ENCODE measurements at regions not wholly inside any gene's neighbourhood (a gene's known extent, or its start where the extent isn't known, plus 50 kb on each side); places are given as distances from the start of the nearest gene placed in this dataset.
A peak's percentile ranks its signal among the peaks of the same experiment; 100 is the strongest.

DNA sequence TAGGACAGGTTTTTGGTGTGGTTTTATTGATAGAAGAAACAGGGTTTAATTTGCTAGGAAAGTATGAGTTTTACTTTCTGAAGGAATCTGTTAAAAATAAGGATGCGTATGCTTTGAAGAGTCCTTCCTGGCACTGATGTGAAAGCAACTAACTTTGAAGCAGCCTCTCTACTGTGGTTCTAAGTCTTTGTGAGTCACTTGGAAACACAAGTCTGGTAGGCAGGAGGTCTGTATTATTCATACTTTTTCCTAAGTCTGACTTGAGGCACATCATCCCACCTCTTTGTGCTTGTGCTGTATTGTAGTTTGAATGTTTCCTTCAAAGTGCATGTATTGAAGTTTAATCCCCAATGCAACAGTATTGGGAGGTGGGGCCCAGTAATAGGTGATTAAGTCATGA is 129.0 kb downstream of the TAF11L14 start:
- DNase-seq: no peak

DNA sequence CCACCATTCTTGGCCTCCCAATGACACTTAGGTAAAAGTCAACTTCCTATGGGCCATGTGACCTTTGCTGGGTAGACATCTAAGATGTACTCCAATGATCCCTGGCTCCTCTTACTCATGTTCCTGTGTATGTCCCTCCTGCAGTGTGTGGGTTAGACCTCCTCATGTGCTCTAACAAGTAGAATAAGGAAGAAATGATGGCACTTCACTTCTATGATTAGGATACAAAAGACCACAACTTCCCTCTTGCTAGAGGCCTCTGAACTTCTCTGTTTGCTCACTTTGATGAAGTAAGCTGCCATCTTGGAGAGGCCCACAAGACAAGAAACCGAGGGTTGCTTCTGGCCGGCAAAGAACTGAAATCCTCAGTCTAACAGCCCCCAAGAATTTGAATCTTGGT is 131.8 kb downstream of the TAF11L14 start:
- peak; percentile 5 for DNase-seq

DNA sequence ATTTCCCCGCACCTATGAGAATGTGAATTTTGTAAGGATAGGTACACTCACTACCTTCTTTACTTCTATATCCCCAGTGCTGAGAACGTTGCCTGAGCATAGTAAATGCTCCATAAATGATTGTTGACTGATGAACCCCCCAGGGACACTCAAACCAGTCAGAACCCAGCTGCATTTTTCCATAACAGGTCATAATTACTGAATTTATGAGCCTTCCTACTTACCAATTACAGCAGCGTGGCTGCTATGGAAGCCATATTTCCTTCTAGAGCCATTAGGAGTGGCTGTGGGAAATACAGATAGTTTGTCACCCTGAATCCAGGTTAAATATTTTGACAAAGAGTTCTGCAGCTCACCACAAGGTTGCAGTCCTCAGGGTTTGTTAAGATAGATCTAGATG is 135.0 kb downstream of the TAF11L14 start:
- DNase-seq: no peak

DNA sequence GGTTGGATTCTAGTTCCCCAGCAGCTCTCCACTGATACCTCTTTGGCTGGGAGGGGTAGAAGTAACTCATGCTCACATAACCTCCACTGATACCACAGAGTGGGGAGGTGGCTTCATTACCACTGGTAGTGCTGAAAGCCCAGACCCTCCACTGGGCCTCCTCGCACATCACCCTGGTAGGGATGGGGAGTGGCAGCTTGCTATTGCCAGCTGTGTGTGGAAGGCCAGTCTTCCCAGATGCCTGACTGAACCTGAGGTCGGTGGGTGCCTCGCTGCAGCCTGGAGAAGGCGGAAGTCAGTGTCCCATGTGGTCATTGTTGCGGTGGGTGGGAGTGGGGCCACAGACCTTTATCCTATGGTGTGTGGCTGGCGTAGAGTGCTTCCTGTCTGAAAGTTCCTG is 138.0 kb downstream of the TAF11L14 start:
- no peak for DNase-seq

DNA sequence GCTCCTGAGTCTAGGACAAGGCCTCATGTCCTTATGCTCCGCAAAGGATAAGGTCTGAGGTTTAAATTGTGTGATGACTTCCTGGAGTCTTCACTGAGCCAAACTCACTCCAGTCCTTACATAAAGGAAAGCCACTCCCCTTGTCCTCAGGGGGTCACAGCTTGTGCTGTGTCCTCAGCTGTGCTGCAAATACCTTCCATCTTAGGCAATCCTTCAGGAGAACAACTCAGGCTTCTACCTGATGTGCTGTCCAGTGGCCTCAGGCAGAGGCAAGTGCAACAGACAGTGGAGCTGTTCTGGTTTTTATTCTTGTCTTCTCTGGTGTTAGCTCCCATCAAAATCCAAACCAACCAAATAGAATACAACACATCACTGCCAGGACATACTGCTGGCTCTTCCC is 151.5 kb downstream of the TAF11L14 start:
- DNase-seq: no peak

DNA sequence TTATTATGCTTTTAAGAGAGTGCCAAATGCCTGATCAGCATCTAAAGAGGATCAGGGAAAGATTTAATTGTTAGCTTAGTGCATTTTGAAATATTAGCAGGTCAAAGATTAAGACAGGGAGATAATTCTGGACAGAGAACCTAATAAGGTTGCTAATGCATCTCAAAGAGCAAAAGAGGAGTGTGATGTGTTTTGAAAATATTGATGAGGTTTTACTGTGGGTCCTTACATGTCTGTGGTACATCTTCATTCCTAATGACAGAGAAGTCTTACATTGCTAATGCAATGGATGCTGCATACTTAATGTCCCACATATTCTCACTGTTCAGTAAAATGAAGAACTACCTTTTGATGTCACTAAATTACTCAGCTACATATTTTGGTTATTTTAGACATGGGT is 154.1 kb downstream of the TAF11L14 start:
- no peak for DNase-seq

DNA sequence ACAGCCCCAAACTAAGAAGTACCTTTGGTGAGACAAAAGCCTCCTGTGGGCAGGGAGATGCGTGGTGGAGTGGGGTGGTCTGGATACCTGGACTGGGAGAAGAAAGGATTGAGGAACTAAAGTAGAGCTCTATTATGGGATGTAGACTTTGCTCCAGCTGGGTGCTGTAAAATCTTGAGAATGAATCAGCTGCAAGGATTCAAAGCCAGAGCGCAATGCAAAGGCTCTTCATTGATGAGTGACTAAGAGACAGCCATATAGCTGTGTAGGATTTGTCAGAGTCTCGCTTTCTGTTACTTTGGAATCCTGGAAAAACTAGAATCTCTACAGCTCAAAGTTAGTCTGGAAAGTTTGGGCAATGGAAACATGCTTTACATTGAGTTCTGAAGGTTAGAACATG is 159.9 kb downstream of the TAF11L14 start:
- DNase-seq: no peak

DNA sequence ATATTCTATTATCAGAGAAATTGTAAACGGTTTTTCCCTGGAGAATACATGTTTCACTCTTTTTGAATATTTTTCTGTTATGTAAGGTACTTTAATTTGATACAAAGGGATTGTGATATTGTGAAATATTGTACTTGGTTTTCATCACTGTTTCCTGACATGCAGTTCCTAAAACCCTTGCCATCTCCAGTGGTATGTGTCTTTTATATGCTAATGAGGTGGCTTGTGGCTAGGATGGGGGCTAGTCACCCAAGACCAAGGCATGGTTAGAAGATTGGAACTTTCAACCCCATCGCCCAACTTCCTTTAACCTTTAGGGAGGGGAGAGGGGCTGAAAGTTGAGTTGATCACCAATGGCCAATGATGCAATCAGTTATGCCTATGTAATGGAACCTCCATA is 160.6 kb downstream of the TAF11L14 start:
- DNase-seq: peak; percentile 67

DNA sequence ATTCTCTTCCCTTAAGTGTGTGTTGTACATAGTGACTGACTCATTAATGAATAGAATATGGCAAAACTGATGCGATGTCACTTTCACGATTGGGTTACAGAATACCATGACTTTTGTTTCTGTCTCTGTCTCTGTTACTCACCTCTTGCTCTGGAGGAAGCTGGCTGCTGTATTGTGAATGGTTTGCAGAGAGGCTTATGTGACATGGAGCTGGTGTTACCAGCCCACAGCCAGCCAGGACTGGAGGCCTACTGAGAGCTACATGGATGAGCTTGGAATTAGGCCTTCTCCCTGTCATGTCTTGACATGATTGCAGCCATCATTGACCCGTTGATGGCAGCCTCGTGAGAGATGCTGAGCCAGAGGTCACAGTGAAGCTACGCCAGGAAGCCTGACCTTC is 161.9 kb downstream of the TAF11L14 start:
- DNase-seq: no peak

DNA sequence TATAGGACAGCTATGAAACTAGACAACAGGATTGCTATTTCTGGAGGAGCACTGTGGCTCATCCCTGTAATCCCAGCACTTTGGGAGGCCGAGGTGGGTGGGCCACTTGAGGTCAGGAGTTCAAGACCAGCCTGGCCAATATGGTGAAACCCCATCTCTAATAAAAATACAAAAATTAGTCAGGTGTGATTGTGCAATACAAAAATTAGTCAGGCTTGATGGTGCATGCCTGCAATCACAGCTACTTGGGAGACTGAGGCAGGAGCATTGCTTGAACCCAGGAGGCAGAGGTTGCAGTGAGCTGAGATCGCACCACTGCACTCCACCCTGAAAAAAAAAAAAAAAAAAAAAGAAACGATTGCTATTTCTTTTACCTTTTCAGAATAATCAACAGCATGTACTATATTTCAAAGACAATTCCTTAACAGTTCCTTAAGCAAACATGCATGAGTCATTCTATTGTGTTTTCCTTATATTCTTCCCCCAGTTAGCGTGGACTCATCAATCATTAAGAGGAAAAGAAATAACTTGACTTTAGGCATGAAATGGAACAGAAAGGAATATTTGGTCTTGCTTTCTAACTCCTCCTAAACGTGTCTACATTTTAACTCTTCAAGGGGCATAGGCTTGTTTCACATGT is 162.6 kb downstream of the TAF11L14 start:
- no peak for DNase-seq

DNA sequence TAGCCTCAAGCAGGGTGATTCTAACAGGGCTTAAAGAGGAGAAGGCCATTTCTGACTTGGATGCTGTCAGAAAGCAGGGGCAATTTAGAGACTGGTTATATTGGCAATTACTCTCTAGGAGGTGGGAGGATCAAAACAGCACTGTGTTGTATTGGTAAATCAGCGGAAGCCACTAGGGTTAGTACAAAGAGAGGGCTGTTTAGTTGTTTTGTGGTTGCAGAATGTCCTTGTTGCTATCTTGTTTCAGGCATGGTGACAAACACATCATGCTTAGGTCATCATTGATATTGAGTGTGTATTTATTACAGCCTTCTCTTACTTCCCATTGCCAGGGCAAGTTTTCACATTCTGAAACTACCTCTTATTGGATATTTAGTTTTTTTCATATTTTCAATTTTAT is 165.3 kb downstream of the TAF11L14 start:
- no peak for DNase-seq

DNA sequence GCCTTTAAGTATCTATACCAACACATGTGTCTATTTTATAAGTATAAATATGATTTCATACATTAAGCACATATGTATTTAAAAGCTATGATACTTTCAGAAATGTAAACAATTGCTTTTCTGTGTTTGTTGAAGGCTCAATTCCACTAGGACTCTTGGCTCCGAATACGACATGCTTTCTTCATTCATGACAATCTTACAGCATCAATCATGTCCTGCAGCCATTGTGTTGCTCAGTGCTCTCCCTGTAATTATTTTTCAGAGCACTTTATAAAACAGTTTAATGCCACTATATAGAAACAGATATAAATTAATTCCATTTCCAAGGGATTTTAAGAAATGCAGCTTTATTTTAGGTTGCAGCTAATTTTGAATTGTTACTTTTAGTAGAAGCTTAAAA is 167.3 kb downstream of the TAF11L14 start:
- no peak for DNase-seq

DNA sequence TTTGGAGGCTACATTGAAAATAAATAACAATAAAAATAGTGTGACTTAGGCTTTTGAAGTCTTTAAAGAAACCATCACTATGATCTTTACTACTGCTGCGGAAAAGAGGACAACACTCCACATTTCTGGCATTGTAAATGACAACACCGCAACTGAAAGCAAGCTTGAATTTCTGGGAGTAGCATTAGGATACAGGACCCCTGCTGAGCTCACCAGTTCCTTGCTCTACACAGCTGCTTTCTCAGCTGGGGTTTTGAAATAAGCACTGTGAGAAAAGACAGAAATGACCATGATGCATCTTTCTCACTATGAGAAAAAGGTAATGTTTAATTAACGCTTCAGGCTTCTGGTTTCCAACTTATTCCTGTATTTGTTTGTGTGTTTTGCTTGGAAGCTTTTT is 168.0 kb downstream of the TAF11L14 start:
- no peak for DNase-seq

DNA sequence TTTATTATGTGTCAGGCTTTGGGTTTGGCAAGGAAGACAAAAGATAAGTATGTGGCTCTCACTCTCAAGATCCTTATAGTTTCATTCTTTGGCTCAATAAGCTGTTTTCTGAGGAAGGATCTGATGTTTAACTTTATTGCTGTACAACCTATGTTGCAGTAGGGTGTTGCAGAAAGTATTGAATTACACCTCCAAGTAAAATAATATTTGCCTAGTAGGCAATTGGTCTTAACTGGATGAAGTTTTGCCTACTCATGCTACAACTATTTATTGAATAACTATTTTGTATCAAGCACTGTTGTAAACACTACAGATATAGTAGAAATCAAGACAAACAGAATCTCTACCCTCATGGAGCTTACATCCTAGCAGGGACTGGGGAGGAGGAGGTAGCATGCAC is 169.7 kb downstream of the TAF11L14 start:
- no peak for DNase-seq

DNA sequence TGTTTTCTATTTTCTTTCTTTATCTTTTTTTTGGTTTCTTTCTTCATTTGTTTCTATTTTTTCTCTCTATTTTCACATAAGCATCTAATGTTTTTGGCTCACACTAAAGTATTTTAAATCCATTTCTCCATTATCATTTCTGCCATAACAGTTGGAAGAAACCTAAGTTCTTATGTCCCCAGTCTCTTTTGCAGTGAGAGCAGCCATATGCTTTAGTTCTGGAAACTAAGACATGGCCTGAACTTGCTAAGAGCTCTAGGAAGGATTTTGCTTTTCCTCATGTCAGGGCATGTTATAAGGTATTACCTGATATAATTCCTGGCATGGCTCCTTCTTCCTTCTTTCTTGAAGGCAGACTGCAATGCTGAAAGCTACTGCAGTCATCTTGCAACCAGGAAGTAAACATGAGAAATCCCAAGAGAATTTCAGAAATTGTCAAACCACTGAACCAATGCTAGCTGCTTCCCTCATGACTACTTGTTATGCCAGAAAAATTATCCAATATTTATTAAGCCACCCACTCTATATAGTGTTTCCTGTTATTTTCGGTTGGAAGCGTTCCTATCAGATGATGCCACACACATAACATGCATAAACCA is 171.1 kb downstream of the TAF11L14 start:
- DNase-seq: no peak

DNA sequence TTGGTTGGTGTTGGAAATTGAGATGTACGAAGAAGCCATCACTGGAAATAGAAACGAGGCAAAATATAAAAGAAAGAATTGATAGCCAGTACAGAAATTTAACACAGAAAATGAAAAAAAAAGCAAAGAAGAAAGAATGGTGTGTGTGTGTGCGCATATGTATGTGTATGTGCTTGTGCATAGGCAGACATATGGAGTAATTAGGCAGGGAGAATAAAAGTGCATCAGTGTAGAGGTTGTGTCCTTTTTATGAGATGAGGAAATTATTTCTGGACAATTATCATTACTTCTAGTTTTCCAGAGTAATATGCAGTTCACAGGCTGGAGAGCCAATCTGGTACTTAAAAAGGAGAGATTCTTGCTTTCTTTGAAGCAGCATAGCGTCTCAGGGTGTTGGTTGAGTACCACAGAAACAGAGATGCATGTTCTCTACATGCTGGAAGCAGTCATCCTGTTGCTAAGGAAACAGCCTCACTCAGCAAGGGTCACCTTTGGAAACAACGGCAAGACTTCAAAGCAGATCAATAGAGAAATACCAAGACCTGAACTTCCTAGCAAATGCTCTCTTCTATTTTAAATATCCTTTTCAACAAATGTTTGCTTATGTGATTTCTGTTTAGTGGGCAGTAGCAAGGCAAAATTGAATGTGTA is 172.7 kb downstream of the TAF11L14 start:
- DNase-seq: no peak

DNA sequence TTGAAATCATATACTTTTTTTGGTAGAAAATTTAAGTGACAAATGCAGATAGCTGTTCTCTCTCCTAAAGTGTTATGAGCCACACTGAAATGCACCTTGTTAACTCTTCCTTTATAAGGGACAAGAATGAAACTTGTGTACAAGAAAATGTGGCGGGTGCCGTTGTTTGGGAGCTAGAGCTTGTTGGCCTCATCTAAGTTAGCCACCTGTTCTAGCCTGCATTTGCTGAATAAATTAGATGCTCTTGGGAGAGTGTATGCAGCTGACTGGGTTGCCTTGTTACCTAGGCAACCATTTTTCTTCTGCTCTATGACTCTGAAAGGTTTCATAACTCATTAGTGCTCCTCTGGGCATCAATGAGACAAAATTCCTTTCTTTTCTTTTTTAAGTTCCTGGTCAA is 174.3 kb downstream of the TAF11L14 start:
- DNase-seq: no peak

DNA sequence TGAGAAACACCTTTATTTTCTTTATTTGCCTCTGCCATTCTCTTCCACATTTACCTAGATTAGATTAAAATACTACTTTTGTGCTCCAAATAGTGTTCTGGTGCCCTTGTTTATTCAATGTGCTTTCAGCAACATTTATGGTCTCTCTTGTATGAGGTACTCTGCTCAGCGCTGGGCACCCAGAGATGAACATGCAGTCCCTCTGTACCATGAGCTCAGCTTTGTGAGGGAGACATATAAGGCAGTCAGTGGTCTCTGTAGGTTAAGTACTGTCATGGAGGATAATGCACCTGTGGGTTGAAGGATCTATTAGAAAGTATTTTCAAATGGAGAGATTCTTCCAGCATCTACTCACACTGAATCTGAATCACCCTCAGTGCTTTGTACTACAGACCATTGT is 176.5 kb downstream of the TAF11L14 start:
- DNase-seq: no peak

DNA sequence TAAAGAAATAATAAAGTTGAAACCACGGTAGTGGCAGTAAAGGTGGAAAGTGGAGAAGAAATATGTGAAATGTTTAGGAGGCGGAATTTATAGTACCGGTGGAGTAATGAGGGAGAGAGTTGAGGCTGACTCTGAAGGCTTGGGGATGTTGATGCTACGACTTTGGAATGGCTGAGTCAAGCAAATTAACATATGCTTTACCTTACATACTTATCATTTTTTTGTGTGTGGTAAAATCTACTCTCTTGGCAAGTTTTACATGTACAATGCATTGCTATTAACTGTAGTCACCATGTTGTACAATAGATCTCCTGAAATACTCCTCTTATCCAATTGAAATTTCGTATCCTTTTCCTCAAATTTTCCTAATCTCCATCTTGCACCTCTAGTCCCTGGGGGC is 179.0 kb downstream of the TAF11L14 start:
- no peak for DNase-seq

DNA sequence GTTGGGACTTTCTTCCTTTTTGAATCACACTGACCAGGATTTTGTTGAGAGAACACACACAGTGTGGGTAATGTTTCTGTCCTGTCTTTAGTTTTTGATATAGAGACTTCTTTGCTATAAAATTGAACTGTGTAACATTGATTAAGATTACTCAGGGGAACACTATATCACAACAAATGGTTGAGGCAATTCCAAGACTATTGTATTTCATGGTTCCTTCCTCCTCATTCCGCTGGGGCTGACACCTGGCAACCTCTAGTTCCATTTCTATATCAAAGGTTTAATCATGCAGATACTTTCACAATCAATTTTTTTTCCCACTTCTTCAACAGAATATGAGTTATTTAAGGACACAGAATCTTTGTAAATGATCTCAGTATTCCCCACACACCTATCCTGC is 182.2 kb downstream of the TAF11L14 start:
- DNase-seq: no peak

DNA sequence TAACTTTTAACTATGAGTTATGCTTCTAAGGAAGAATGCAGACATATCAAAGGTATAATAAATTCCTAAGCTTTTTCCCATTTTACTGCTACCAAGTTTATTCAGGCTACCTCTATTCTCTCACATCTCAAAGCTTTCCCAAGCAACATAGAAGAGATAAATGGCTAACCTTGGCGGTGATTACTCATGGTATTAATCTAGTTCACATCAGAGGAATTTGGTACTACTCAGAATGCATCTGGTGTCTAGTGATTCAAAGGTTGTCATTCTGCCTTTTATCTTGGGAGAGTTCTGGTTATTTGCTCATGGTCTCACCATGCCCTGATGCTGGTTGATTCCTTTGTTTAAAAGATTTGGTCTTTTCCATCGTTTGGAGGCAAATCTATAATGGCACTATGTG is 182.7 kb downstream of the TAF11L14 start:
- no peak for DNase-seq

DNA sequence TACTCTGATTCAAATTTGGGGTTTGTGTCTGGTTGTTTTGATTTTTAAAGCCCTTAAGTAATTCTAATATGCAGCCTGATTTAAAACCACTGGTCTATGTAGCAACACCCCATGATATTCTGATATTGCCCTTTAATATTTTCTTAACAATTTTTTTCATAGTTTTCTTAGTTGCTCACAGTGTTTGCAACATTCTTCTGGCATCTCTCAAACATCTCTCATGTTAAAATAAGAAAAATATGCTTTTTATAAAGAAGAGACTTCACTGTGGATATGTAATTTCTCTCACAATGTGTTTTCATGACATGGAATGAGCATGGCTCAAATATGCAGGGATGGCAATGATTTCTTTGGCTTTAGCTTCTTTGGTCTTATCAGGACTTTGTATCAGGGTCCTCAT is 183.7 kb downstream of the TAF11L14 start:
- DNase-seq: no peak

DNA sequence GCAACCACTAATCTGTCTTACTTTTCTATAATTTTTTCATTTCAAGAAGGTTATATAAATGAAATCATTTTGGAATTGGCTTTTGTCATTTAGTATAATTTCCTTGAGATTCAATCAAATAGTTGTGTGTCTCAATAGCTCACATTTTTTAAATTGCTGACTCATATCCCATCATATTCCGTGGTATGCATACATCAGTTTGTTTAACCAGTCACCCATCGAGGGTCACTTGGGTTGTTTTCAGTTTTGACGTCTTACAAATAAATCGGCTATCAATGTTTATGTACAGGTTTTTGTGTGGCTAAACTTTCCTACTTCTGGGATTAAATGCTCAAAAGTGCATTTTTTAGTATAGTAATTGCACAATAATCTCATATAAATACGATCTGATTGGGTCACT is 185.5 kb downstream of the TAF11L14 start:
- DNase-seq: no peak

DNA sequence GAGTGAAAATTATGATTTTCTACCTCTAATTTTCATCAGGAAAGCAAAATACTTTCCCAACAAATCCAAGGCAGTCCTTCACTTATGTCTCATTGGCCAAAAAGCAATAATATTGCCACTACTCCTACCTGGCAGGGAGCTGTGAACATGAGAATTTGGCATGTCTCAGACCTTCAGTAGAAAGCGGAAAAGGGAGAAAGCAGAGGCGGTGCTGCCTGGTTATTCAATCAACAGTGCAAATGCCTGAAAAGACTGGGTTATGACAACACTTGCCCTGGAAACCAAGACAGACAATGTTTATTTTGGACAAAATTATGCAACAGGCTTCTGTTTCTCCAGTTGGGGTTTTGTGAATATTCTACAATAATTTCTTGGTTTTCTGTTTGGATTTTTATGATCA is 194.4 kb downstream of the TAF11L14 start:
- DNase-seq: no peak

DNA sequence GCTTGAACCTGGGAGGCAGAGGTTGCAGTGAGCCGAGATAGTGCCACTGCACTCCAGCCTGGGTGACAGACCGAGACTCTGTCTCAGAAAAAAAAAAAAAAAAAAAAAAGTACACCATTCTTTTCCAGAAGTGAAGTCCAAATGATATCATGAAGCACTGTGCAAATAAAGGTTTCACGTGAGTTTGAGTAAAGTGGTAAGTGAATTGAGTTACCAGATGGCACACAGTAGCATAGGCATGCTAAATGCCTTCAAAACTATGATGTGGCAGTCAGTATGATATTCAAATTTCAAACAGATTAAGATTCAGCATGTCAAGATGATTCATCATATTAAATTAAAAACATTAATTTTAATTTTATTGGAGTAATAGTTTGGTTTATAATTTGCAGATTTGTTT is 195.2 kb downstream of the TAF11L14 start:
- no peak for DNase-seq
